Fibroblast of skin of left quadriceps (primary cell): ENCODE measurements at regions not wholly inside any gene's neighbourhood (a gene's known extent, or its start where the extent isn't known, plus 50 kb on each side); places are given as distances from the start of the nearest gene placed in this dataset.
A peak's percentile ranks its signal among the peaks of the same experiment; 100 is the strongest.

Experiments used
- DNase-seq, 2 experiments: peaks; one replicate each; pipeline ENCODE4 v3.0.0-alpha.2; 2013; ENCODE audit warnings: low read depth in 2 of 2

GRCh38 chr13:92938486-92939020 is 288.1 kb upstream of the GPC6 start:
- DNase-seq = no peak

- DNase-seq = no peak
Measured at GRCh38 chr13:92941167-92941566, 285.4 kb upstream of the GPC6 start.

GRCh38 chr13:92947770-92948434 is 278.7 kb upstream of the GPC6 start:
- DNase-seq = no peak

- DNase-seq = no peak
Measured at GRCh38 chr13:92950771-92951170, 275.8 kb upstream of the GPC6 start.

GRCh38 chr13:92951273-92951890 is 275.2 kb upstream of the GPC6 start:
- no peak for DNase-seq

GRCh38 chr13:92952161-92952560 is 274.4 kb upstream of the GPC6 start:
- no peak for DNase-seq

- DNase-seq = peak; percentile 16 to 23
Measured at GRCh38 chr13:92954746-92955145, 271.9 kb upstream of the GPC6 start.

- no peak for DNase-seq
Measured at GRCh38 chr13:92959790-92960189, 266.8 kb upstream of the GPC6 start.

GRCh38 chr13:92963029-92963428 is 263.6 kb upstream of the GPC6 start:
- no peak for DNase-seq

- DNase-seq = no peak
Measured at GRCh38 chr13:92966341-92966740, 260.3 kb upstream of the GPC6 start.

GRCh38 chr13:92966900-92967299 is 259.7 kb upstream of the GPC6 start:
- no peak for DNase-seq

GRCh38 chr13:92967923-92968322 is 258.7 kb upstream of the GPC6 start:
- no peak for DNase-seq

GRCh38 chr13:92972751-92973150 is 253.9 kb upstream of the GPC6 start:
- no peak for DNase-seq

GRCh38 chr13:92974905-92975429 is 251.6 kb upstream of the GPC6 start:
- DNase-seq = no peak

- no peak for DNase-seq
Measured at GRCh38 chr13:92976657-92977056, 249.9 kb upstream of the GPC6 start.

GRCh38 chr13:92984151-92984550 is 242.5 kb upstream of the GPC6 start:
- no peak for DNase-seq

- no peak for DNase-seq
Measured at GRCh38 chr13:92989301-92989700, 237.3 kb upstream of the GPC6 start.

GRCh38 chr13:92991692-92992091 is 234.9 kb upstream of the GPC6 start:
- peak; percentile 8 to 13 for DNase-seq

GRCh38 chr13:92994056-92994455 is 232.6 kb upstream of the GPC6 start:
- peak; percentile 11 to 12 for DNase-seq

- peak; percentile 66 to 67 for DNase-seq
Measured at GRCh38 chr13:93001866-93002461, 224.6 kb upstream of the GPC6 start.

- no peak for DNase-seq
Measured at GRCh38 chr13:93003531-93003930, 223.1 kb upstream of the GPC6 start.

- DNase-seq = no peak
Measured at GRCh38 chr13:93004919-93005318, 221.7 kb upstream of the GPC6 start.

GRCh38 chr13:93007928-93008327 is 218.7 kb upstream of the GPC6 start:
- DNase-seq = no peak
